ENCODE measurements at regions not wholly inside any gene's neighbourhood (a gene's known extent, or its start where the extent isn't known, plus 50 kb on each side); places are given as distances from the start of the nearest gene placed in this dataset.
"Not testable (repeated sequence)": the region's sequence is repeated elsewhere in the genome, so short reads cannot be mapped to it uniquely, and the experiment has no call there.

DNA sequence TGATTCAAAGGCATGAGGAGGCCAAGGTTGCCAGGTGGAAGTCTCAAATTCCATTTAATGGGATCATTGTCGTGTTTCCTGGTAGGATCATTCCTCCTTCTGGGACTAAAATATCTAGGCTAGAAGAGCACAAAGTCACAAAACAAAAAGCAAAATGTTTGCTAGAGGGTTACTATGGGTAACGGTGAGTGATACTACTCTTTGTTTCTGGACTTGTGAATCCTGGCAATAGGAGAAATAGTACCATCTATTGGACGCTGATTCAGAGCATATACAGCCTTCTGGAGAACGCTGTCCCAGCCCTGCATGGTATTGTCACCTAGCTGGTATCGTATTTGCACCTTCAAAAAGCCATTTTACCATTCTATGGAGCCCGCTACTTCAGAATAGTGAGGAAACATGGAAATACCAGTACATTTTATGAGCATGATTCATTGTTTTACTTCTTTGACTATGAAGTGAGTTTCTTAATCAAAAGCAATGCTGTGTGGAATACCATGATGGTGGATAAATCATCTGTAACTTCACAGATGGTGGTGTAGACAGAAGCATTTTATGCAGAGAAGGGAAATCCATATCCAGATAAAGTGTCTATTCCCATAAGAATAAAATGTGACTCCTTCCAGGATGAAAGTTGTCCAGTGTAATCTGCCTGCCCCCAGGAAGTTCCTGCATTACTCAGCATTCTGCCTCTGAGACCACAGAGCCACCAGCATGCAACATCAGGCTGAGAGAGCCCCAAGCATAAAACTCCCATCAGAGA lies 361.0 kb downstream of the ETV1 start:
- Histone ChIP-seq H4K20me1 (ENCODE audit: control insufficient read depth, insufficient read depth, low read length, poor library complexity, severe bottlenecking) (no peaks in the 10 kb centered on the region), H3K4me1 (ENCODE audit: control insufficient read depth in 2 of 2, insufficient read depth in 2 of 2, low read length in 2 of 2) (no peaks in the 10 kb centered on the region), H3K27me3 (replicated peaks in 1 of 4; ENCODE audit: control extremely low read depth in 1 of 4, control insufficient read depth in 3 of 4, insufficient read depth in 4 of 4, low read length in 3 of 4) (no peaks in the 10 kb centered on the region), H3K4me2 (replicated peaks; ENCODE audit: low read depth, low read length, poor library complexity, severe bottlenecking) (no peak overlapping the region), H3K9me3 (ENCODE audit: control extremely low read depth in 1 of 3, control insufficient read depth in 2 of 3, insufficient read depth in 1 of 3, low read length in 2 of 3) (no peaks in the 10 kb centered on the region), H3K4me3 (ENCODE audit: control extremely low read depth in 1 of 5, extremely low read depth in 1 of 5, insufficient read depth in 1 of 5, low read depth in 2 of 5, low read length in 4 of 5) (no peak overlapping the region), H2AFZ (ENCODE audit: insufficient read depth, low read depth, low read length, poor library complexity, severe bottlenecking) (no peak overlapping the region), H3K9ac (ENCODE audit: low read length) (no peak overlapping the region), H3K27ac (ENCODE audit: low read length in 2 of 2) (no peak overlapping the region), H3K79me2 (ENCODE audit: control insufficient read depth, insufficient read depth, low read length) (no peaks in the 10 kb centered on the region), H3K36me3 (replicated peaks in 1 of 2; ENCODE audit: control extremely low read depth in 1 of 2, control insufficient read depth in 1 of 2, extremely low read depth in 1 of 2, insufficient read depth in 2 of 2, low read length in 1 of 2) (no peaks in the 10 kb centered on the region)
- TF ChIP-seq CTCF (IDR thresholded peaks at IDR 0.05) (no peak), EZH2 (IDR thresholded peaks at IDR 0.05; ENCODE audit: borderline replicate concordance, insufficient read depth, low read depth, low read length, poor library complexity, severe bottlenecking) (no peak)
- WGBS (ENCODE audit: insufficient coverage), result 85% methylated on average over 5 of the region's 6 CpGs
- Mint-ChIP-seq H3K4me3 (no peak overlapping the region), H3K27me3 (no peaks in the 10 kb centered on the region), H3K27ac (no peak overlapping the region), H3K9me3 (ENCODE audit: insufficient read depth) (no peaks in the 10 kb centered on the region), H3K4me1 (no peaks in the 10 kb centered on the region)
- no peak for ATAC-seq (ENCODE audit: low read depth)
- intact Hi-C loops (cut with micrococcal nuclease), result no loop called here
- POLR2A ChIA-PET, result no interaction called here
- CTCF ChIA-PET, result no interaction called here
- no peak for DNase-seq

- POLR2A ChIA-PET; H3K79me2 ChIP-seq (ENCODE audit: control insufficient read depth, insufficient read depth, low read length): not testable (repeated sequence)
- no CpG with 5 or more reads among the region's 2 CpGs for WGBS (ENCODE audit: insufficient coverage)
Observed at GRCh38 chr7:13631207-13632049, 358.0 kb downstream of the ETV1 start.

More at GRCh38 chr7:13631207-13632049, 358.0 kb downstream of the ETV1 start:
- DNase-seq; H3K27ac ChIP-seq (ENCODE audit: low read length in 2 of 2); H3K4me3 ChIP-seq (ENCODE audit: control extremely low read depth in 1 of 5, extremely low read depth in 1 of 5, insufficient read depth in 1 of 5, low read depth in 2 of 5, low read length in 4 of 5); ATAC-seq (ENCODE audit: low read depth); H3K27me3 ChIP-seq (replicated peaks in 1 of 4; ENCODE audit: control extremely low read depth in 1 of 4, control insufficient read depth in 3 of 4, insufficient read depth in 4 of 4, low read length in 3 of 4); H2AFZ ChIP-seq (ENCODE audit: insufficient read depth, low read depth, low read length, poor library complexity, severe bottlenecking); H3K4me1 Mint-ChIP-seq; H3K27me3 Mint-ChIP-seq; H3K9ac ChIP-seq (ENCODE audit: low read length); H3K36me3 ChIP-seq (replicated peaks in 1 of 2; ENCODE audit: control extremely low read depth in 1 of 2, control insufficient read depth in 1 of 2, extremely low read depth in 1 of 2, insufficient read depth in 2 of 2, low read length in 1 of 2); CTCF ChIA-PET; H4K20me1 ChIP-seq (ENCODE audit: control insufficient read depth, insufficient read depth, low read length, poor library complexity, severe bottlenecking); H3K4me1 ChIP-seq (ENCODE audit: control insufficient read depth in 2 of 2, insufficient read depth in 2 of 2, low read length in 2 of 2); H3K27ac Mint-ChIP-seq; H3K9me3 ChIP-seq (ENCODE audit: control extremely low read depth in 1 of 3, control insufficient read depth in 2 of 3, insufficient read depth in 1 of 3, low read length in 2 of 3); H3K9me3 Mint-ChIP-seq (ENCODE audit: insufficient read depth); intact Hi-C loops (cut with micrococcal nuclease); H3K4me2 ChIP-seq (replicated peaks; ENCODE audit: low read depth, low read length, poor library complexity, severe bottlenecking); H3K4me3 Mint-ChIP-seq: not testable (repeated sequence)
